Neutrophil (primary cell): ENCODE measurements at regions not wholly inside any gene's neighbourhood (a gene's known extent, or its start where the extent isn't known, plus 50 kb on each side); places are given as distances from the start of the nearest gene placed in this dataset.
"Not testable (repeated sequence)": the region's sequence is repeated elsewhere in the genome, so short reads cannot be mapped to it uniquely, and the experiment has no call there.

Experiments
- H3K27ac ChIP-seq: fragments of 200-600 bp; sonication (generic); 2 replicates; pipeline ENCODE4 v1.5.1; 2016; ENCODE audit warnings: mild to moderate bottlenecking, moderate library complexity
- H3K27me3 ChIP-seq: fragments of 200-600 bp; sonication (generic); 2 replicates; pipeline ENCODE4 v1.6.0; 2016; ENCODE audit warnings: mild to moderate bottlenecking
- H3K36me3 ChIP-seq: fragments of 200-600 bp; sonication (generic); 2 replicates; pipeline ENCODE4 v1.5.1; 2017
- H3K4me1 ChIP-seq, 2 experiments: fragments of 200-600 bp in 1 of 2; sonication (generic) in 1 of 2; 1 replicate in 1 of 2; 2 replicates in 1 of 2; pipeline versions ENCODE4 v1.5.1 to v1.6.1; 2013 to 2016; ENCODE audit warnings: low read depth in 1 of 2, low read length in 1 of 2, mild to moderate bottlenecking in 1 of 2, moderate library complexity in 1 of 2; ENCODE audit not compliant: control insufficient read depth in 1 of 2, insufficient read depth in 1 of 2
- H3K4me3 ChIP-seq, 2 experiments: fragments of 200-600 bp in 1 of 2; sonication (generic) in 1 of 2; 1 replicate in 1 of 2; 2 replicates in 1 of 2; pipeline ENCODE4 v1.5.1; 2013 to 2016; ENCODE audit warnings: low read depth in 1 of 2, low read length in 1 of 2, mild to moderate bottlenecking in 1 of 2, moderate library complexity in 1 of 2
- H3K9me3 ChIP-seq: fragments of 200-600 bp; sonication (generic); 2 replicates; pipeline ENCODE4 v1.5.1; 2016
- TF ChIP-seq, protein P1 (sequence below): fragments of 200-600 bp; sonication (generic); IDR thresholded peaks from 2 replicates; pipeline ENCODE4 v1.5.1; 2016; ENCODE audit warnings: antibody characterized with exemption

DNA sequence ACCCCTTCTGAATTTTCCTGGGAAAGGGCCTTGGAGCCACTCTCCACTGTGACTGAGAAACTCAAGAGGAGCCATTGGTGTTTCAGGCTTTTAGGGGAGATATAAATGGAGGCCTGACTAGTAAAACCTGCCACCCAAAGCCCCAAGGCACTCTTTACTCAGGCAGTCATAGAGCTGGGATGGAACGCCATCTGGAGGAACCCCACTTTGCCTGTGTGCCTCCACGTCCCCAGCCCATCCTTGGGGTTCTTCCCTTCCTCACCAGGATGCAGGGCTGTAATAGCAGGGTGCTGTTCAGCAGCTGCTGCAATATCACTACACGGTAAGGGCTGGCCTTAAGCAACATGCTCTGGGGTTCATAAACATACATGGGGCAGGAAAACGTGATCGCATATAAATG is 232.6 kb downstream of the BAMBI start:
- H3K4me1 ChIP-seq: no peaks in the 10 kb centered on the region
- H3K4me3 ChIP-seq: no peak overlapping the region
- no peaks in the 10 kb centered on the region for H3K27me3 ChIP-seq
- TF ChIP-seq, protein P1, sequence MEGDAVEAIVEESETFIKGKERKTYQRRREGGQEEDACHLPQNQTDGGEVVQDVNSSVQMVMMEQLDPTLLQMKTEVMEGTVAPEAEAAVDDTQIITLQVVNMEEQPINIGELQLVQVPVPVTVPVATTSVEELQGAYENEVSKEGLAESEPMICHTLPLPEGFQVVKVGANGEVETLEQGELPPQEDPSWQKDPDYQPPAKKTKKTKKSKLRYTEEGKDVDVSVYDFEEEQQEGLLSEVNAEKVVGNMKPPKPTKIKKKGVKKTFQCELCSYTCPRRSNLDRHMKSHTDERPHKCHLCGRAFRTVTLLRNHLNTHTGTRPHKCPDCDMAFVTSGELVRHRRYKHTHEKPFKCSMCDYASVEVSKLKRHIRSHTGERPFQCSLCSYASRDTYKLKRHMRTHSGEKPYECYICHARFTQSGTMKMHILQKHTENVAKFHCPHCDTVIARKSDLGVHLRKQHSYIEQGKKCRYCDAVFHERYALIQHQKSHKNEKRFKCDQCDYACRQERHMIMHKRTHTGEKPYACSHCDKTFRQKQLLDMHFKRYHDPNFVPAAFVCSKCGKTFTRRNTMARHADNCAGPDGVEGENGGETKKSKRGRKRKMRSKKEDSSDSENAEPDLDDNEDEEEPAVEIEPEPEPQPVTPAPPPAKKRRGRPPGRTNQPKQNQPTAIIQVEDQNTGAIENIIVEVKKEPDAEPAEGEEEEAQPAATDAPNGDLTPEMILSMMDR: no peak
- no peak overlapping the region for H3K27ac ChIP-seq
- H3K36me3 ChIP-seq: no peaks in the 10 kb centered on the region
- no peaks in the 10 kb centered on the region for H3K9me3 ChIP-seq

DNA sequence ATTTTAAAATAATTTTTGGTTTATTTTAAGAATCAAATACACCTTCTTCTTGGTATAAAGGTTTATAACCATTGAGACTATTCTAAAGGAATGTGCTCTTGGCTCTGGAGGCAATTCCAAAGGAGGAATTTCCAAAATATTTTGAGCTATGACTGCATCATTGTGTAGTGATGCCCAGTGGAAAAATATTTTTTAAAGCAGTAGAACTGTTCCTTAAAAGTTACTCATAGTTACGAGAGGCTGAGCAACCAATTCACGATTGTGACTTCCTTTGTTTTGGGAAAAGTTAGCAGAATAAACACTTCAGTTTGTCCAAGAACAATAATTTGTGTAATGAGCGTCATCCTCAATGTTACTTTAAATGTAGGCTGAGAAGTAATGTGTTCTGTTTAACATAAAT is 233.6 kb downstream of the BAMBI start:
- no peaks in the 10 kb centered on the region for H3K27me3 ChIP-seq
- TF ChIP-seq, protein P1: no peak
- no peak overlapping the region for H3K4me3 ChIP-seq
- no peaks in the 10 kb centered on the region for H3K4me1 ChIP-seq
- H3K9me3 ChIP-seq: no peaks in the 10 kb centered on the region
- H3K27ac ChIP-seq: no peak overlapping the region
- H3K36me3 ChIP-seq: no peaks in the 10 kb centered on the region

DNA sequence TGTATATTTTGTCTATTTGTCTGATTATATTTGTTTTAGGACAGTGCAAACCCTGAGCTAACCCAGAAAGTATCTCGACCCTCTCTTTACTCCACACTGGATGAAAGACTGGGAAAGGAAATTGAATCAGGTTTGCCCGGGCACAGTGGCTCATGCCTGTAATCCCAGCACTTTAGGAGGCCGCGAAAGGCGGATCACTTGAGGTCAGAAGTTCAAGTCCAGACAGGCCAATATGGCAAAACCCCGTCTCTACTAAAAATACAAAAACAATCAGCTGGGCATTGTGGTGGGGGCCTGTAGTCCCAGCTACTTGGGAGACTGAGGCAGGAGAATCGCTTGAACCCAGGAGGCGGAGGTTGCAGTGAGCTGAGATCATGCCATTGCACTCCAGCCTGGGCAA is 234.2 kb downstream of the BAMBI start:
- not testable (repeated sequence) for H3K27me3 ChIP-seq, H3K4me1 ChIP-seq, H3K36me3 ChIP-seq, H3K4me3 ChIP-seq, H3K9me3 ChIP-seq, H3K27ac ChIP-seq

DNA sequence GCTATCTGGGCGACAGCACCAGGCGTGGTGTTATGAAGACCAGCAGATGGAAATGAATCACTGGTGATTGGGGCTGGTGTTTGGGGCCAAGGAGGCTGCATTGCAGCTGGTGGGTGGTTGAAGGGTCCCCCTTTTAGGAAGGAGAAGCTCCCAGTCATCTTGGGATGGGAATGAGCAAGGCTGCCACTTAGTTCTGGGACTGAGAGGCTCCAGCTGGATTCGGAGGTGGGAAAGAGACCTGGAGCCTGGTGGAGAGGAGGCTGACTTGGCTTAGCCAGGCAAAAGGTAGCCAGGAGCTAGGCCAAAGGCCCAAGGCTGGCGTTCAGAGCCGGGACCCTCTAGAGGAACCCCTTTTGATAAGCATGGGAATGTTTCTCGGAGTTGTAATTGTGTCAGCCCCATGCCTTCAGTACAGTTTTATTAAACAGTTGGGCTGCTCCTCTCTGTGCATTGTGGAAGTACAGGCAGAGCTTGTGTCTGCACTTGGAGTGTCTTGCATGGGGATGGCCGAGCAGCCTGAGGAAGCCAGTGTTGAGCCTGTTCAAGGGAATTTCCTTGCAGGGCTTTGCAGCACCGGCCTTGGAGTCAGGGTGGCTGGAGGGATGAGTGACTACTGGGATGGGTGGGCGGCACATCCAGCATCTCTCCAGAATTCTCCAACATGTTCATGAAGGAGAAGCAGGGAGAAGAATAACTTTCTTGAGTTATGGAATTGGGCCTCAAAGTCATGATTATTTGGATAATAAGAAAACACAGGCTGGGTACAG is 234.9 kb downstream of the BAMBI start:
- H3K27me3 ChIP-seq: no peaks in the 10 kb centered on the region
- no peaks in the 10 kb centered on the region for H3K4me1 ChIP-seq
- no peak overlapping the region for H3K4me3 ChIP-seq
- TF ChIP-seq, protein P1: no peak
- no peak overlapping the region for H3K27ac ChIP-seq
- H3K36me3 ChIP-seq: no peaks in the 10 kb centered on the region
- H3K9me3 ChIP-seq: no peaks in the 10 kb centered on the region

DNA sequence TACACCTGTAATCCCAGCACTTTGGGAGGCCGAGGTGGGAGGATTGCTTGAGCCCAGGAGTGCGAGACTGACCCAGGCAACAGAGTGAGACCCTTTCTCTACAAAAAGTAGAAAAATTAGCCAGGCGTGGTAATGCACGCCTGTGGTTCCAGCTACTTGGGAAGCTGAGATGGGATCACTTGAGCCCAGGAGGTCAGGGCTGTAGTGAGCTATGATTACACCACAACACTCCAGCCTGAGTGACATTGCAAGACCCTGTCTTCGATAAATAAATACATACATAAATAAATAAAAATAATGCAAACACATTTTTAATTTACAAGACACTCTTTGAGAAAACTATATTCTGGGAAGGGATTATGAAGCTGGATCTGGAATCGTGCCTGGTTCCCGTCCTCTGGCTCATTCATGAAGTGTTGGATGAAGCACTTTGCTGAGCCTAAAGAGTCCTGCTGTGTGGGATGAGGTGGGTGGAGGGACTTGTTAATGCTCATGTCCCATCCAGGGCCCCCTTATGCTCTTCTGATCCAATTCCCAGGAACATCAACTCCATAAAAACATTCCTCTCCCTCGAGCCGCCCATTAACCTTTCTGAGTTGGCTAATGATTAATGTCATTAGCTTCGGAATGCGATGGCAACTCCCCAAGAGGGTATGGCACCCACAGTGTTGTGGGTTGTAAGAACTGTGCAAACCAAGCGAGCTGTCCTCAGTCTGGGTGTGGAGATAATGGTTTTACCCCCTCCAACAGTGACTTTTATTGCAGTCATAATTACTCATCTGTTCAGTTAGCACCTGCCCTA is 236.3 kb downstream of the BAMBI start:
- Histone ChIP-seq H3K27me3 (no peaks in the 10 kb centered on the region), H3K4me1 (no peaks in the 10 kb centered on the region), H3K36me3 (no peaks in the 10 kb centered on the region), H3K9me3 (no peaks in the 10 kb centered on the region), H3K27ac (no peak overlapping the region), H3K4me3 (no peak overlapping the region)
- TF ChIP-seq, protein P1: no peak

DNA sequence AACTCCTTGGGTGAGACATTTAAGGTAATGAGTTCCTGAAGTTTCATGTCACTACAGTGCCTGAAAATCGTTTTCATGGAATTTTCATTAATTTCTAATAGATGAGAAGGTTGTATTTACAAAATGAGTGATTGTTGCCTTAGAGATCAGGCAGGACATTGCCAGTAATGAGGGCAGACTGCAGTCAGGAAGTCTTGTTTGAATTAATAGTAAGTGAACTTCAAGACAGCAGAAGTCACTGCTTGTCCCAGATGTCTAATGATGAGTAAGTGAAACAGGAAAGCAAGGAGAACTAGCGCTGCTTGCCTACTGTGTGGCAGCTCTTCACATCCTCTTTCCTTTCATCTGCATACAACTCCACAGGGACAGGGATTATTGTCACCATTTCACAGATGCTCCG is 237.4 kb downstream of the BAMBI start:
- peaks cover 6% of the 10 kb centered on the region for H3K27me3 ChIP-seq
- H3K27ac ChIP-seq: no peak overlapping the region
- no peaks in the 10 kb centered on the region for H3K36me3 ChIP-seq
- TF ChIP-seq, protein P1: no peak
- H3K4me1 ChIP-seq: no peaks in the 10 kb centered on the region
- H3K9me3 ChIP-seq: no peaks in the 10 kb centered on the region
- H3K4me3 ChIP-seq: no peak overlapping the region
